HepG2 (cell line): ENCODE measurements at regions not wholly inside any gene's neighbourhood (a gene's known extent, or its start where the extent isn't known, plus 50 kb on each side); places are given as distances from the start of the nearest gene placed in this dataset.

Experiments
- AKNA ChIP-seq: sonication (generic); formaldehyde crosslinking; IDR thresholded peaks from 2 replicates; pipeline ENCODE4 v1.4.0; 2020; ENCODE audit warnings: missing genetic modification reagents, borderline replicate concordance
- HBP1 ChIP-seq: IDR thresholded peaks from 2 replicates; pipeline ENCODE4 v1.6.1; 2016; ENCODE audit warnings: low read depth, control low read depth
- KLF16 ChIP-seq, 2 experiments: sonication (generic) in 1 of 2; formaldehyde crosslinking in 1 of 2; IDR thresholded peaks; 2 replicates each; pipeline versions ENCODE4 v1.6.1 to v1.8.0; 2016 to 2023; ENCODE audit warnings: missing genetic modification reagents in 2 of 2, missing compliant biosample characterization in 1 of 2
- MIXL1 ChIP-seq: IDR thresholded peaks from 2 replicates; pipeline ENCODE4 v1.6.1; 2016
- PATZ1 ChIP-seq: sonication (generic); formaldehyde crosslinking; IDR thresholded peaks from 2 replicates; pipeline ENCODE4 v1.4.0; 2020; ENCODE audit warnings: missing genetic modification reagents
- RFXANK ChIP-seq: IDR thresholded peaks from 2 replicates; pipeline ENCODE4 v1.6.1; 2016
- SP5 ChIP-seq: IDR thresholded peaks from 2 replicates; pipeline ENCODE4 v1.6.1; 2016; ENCODE audit warnings: low read depth, borderline replicate concordance
- TRIM24 ChIP-seq: sonication (generic); formaldehyde crosslinking; IDR thresholded peaks from 2 replicates; pipeline ENCODE4 v1.8.0; 2022; ENCODE audit warnings: mild to moderate bottlenecking, missing genetic modification reagents
- ZNF280B ChIP-seq: sonication (generic); formaldehyde crosslinking; IDR thresholded peaks from 2 replicates; pipeline ENCODE4 v1.5.0; 2020; ENCODE audit warnings: missing genetic modification reagents, mild to moderate bottlenecking, borderline replicate concordance
- ZNF34 ChIP-seq: sonication (generic); formaldehyde crosslinking; IDR thresholded peaks from 2 replicates; pipeline ENCODE4 v1.4.0; 2020; ENCODE audit warnings: mild to moderate bottlenecking, missing genetic modification reagents, borderline replicate concordance
- ZNF549 ChIP-seq: sonication (generic); formaldehyde crosslinking; IDR thresholded peaks from 2 replicates; pipeline ENCODE4 v1.5.0; 2020; ENCODE audit warnings: missing genetic modification reagents
- ZNF780A ChIP-seq: sonication (generic); formaldehyde crosslinking; IDR thresholded peaks from 2 replicates; pipeline ENCODE4 v1.8.0; 2022; ENCODE audit warnings: mild to moderate bottlenecking, missing genetic modification reagents, moderate library complexity

GRCh38 chr3:106401666-106402490, 533.1 kb upstream of the CBLB start (continued):
- TF ChIP-seq AKNA (CRISPR knock-in tag), result no peak
- TF ChIP-seq ZNF280B (CRISPR knock-in tag), result no peak
- TF ChIP-seq ZNF549 (CRISPR knock-in tag), result no peak
- no peak for TF ChIP-seq HBP1
- TF ChIP-seq RFXANK, result no peak
- no peak for TF ChIP-seq TRIM24 (CRISPR knock-in tag)
- TF ChIP-seq MIXL1 (CRISPR knock-in tag), result no peak
- no peak for TF ChIP-seq KLF16 (CRISPR knock-in tag; IDR thresholded peaks at IDR 0.05)
- no peak for TF ChIP-seq ZNF34
- no peak for TF ChIP-seq ZNF780A (CRISPR knock-in tag)
- TF ChIP-seq SP5 (CRISPR knock-in tag), result no peak
- no peak for TF ChIP-seq PATZ1
